SK-N-SH (cell line): ENCODE measurements at regions not wholly inside any gene's neighbourhood (a gene's known extent, or its start where the extent isn't known, plus 50 kb on each side); places are given as distances from the start of the nearest gene placed in this dataset.

Source experiments
- EZH2phosphoT487 ChIP-seq: fragments of 200-600 bp; sonication (generic); IDR thresholded peaks from 2 replicates; pipeline ENCODE4 v1.6.1; 2017; ENCODE audit warnings: low read depth, mixed run types, mild to moderate bottlenecking, antibody characterized with exemption, moderate library complexity, borderline replicate concordance
- POLR2AphosphoS5 ChIP-seq: IDR thresholded peaks from 2 replicates; pipeline ENCODE4 v1.6.1; 2012; ENCODE audit warnings: low read depth, low read length
- SMC3 ChIP-seq: IDR thresholded peaks from 2 replicates; pipeline ENCODE4 v1.6.1; 2012; ENCODE audit warnings: low read depth, low read length, improper control_type of control experiment
- TF ChIP-seq, protein P1 (sequence below): fragments of 200-600 bp; sonication (generic); IDR thresholded peaks from 2 replicates; pipeline ENCODE4 v1.6.1; 2017; ENCODE audit warnings: antibody characterized with exemption, mild to moderate bottlenecking, moderate library complexity

DNA sequence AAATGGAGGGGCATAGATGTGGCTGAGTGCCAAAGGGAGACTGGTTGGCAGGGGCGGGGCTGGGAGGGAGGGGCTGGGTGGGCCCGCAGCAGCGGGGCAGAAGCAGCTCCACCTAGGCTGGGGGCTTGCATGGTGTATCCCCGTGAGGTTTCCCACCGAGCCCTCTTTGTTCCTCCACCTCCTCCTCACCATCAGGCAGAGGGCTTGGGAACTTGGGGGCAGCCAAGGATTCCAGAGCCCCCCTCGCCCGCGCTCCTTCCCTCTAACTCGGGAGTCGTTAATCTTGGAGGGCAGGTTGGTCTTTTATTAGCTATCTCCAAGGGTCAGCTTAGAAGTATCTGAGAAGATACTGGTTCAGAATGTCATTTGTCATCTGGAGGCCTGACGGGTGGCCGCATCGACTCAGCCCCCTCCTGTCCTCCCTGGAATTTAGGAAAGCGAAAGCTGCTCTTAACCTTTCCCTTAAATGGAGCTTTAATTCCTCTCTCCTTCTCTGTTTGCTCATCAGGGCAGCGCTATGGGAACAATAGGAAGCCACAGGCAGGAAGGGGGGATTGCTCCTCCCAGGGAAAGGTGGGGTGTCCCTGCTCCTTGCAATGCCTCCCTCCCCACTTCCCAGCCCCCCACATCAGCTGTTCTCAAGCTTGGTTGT, 274.3 kb upstream of the XYLT1 start:
- TF ChIP-seq, protein P1, sequence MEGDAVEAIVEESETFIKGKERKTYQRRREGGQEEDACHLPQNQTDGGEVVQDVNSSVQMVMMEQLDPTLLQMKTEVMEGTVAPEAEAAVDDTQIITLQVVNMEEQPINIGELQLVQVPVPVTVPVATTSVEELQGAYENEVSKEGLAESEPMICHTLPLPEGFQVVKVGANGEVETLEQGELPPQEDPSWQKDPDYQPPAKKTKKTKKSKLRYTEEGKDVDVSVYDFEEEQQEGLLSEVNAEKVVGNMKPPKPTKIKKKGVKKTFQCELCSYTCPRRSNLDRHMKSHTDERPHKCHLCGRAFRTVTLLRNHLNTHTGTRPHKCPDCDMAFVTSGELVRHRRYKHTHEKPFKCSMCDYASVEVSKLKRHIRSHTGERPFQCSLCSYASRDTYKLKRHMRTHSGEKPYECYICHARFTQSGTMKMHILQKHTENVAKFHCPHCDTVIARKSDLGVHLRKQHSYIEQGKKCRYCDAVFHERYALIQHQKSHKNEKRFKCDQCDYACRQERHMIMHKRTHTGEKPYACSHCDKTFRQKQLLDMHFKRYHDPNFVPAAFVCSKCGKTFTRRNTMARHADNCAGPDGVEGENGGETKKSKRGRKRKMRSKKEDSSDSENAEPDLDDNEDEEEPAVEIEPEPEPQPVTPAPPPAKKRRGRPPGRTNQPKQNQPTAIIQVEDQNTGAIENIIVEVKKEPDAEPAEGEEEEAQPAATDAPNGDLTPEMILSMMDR, result no peak
- no peak for TF ChIP-seq POLR2AphosphoS5
- TF ChIP-seq EZH2phosphoT487, result no peak
- TF ChIP-seq SMC3, result no peak
